Astrocyte (in vitro differentiated cells and primary cell): ENCODE measurements at regions not wholly inside any gene's neighbourhood (a gene's known extent, or its start where the extent isn't known, plus 50 kb on each side); places are given as distances from the start of the nearest gene placed in this dataset.

Experiments
- DNase-seq: peaks from one replicate; pipeline ENCODE4 v3.0.0-alpha.2; 2010; ENCODE audit warnings: low read depth
- FAIRE-seq: peaks from 2 replicates; lab custom pipeline; 2011; peaks lifted over from hg19 to GRCh38; lab: Jason Lieb, UNC
- H2AFZ ChIP-seq: 2 replicates; pipeline ENCODE4 v1.6.0; 2012; ENCODE audit warnings: low read depth, low read length, inconsistent platforms
- H3K27ac ChIP-seq: 2 replicates; pipeline ENCODE4 v1.5.1; 2011; ENCODE audit warnings: low read depth, low read length, inconsistent platforms
- H3K27me3 ChIP-seq: 2 replicates; pipeline ENCODE4 v1.6.0; 2011; ENCODE audit warnings: low read length, inconsistent platforms; ENCODE audit not compliant: insufficient read depth
- H3K36me3 ChIP-seq: 2 replicates; pipeline ENCODE4 v1.5.1; 2011; ENCODE audit warnings: low read length, inconsistent platforms; ENCODE audit not compliant: insufficient read depth
- H3K4me1 ChIP-seq: 2 replicates; pipeline ENCODE4 v1.5.1; 2011; ENCODE audit warnings: low read length, inconsistent platforms; ENCODE audit not compliant: insufficient read depth
- H3K4me2 ChIP-seq: 2 replicates; pipeline ENCODE4 v1.6.0; 2012; ENCODE audit warnings: low read length, inconsistent platforms
- H3K4me3 ChIP-seq: 2 replicates; pipeline ENCODE4 v1.5.1; 2011; ENCODE audit warnings: low read depth, mild to moderate bottlenecking, low read length, inconsistent platforms; ENCODE audit not compliant: insufficient read depth
- H3K79me2 ChIP-seq: 2 replicates; pipeline ENCODE4 v1.6.0; 2012; ENCODE audit warnings: mild to moderate bottlenecking, low read length, inconsistent platforms; ENCODE audit not compliant: insufficient read depth
- H3K9ac ChIP-seq: 2 replicates; pipeline ENCODE4 v1.6.0; 2012; ENCODE audit warnings: mild to moderate bottlenecking, low read length, inconsistent platforms
- H3K9me3 ChIP-seq: 2 replicates; pipeline ENCODE4 v1.5.1; 2012; ENCODE audit warnings: low read depth, mild to moderate bottlenecking, low read length, inconsistent platforms; ENCODE audit not compliant: insufficient read depth
- H4K20me1 ChIP-seq: 2 replicates; pipeline ENCODE4 v1.6.0; 2012; ENCODE audit warnings: low read length, inconsistent platforms; ENCODE audit not compliant: insufficient read depth
- H3K27ac Mint-ChIP-seq: one replicate; pipeline ENCODE4 v1.8.0; 2021; ENCODE audit warnings: mild to moderate bottlenecking, mixed read lengths; ENCODE audit not compliant: unreplicated experiment
- H3K27me3 Mint-ChIP-seq: one replicate; pipeline ENCODE4 v1.8.0; 2021; ENCODE audit warnings: low read depth, mixed read lengths; ENCODE audit not compliant: unreplicated experiment
- H3K36me3 Mint-ChIP-seq: one replicate; pipeline ENCODE4 v1.8.0; 2021; ENCODE audit warnings: low read depth, mixed read lengths; ENCODE audit not compliant: unreplicated experiment
- H3K4me1 Mint-ChIP-seq: one replicate; pipeline ENCODE4 v1.8.0; 2021; ENCODE audit warnings: low read depth, mixed read lengths; ENCODE audit not compliant: unreplicated experiment
- H3K4me3 Mint-ChIP-seq: one replicate; pipeline ENCODE4 v1.8.0; 2021; ENCODE audit warnings: mild to moderate bottlenecking, moderate library complexity, mixed read lengths; ENCODE audit not compliant: unreplicated experiment
- H3K9me3 Mint-ChIP-seq: one replicate; pipeline ENCODE4 v1.8.0; 2021; ENCODE audit warnings: mild to moderate bottlenecking, mixed read lengths; ENCODE audit not compliant: unreplicated experiment
- CTCF ChIP-seq: IDR thresholded peaks from 2 replicates; pipeline ENCODE4 v1.5.1; 2011; ENCODE audit warnings: low read depth, mild to moderate bottlenecking, inconsistent platforms, low read length, moderate library complexity; ENCODE audit not compliant: insufficient read depth
- EZH2 ChIP-seq: IDR thresholded peaks from 2 replicates; pipeline ENCODE4 v1.6.1; 2012; ENCODE audit warnings: mild to moderate bottlenecking, low read length, inconsistent platforms; ENCODE audit not compliant: insufficient read depth

- Mint-ChIP-seq H3K4me1 (peaks cover 8% of the 10 kb centered on the region), H3K4me3 (no peak overlapping the region), H3K9me3 (no peaks in the 10 kb centered on the region), H3K36me3 (peaks cover 3% of the 10 kb centered on the region), H3K27me3 (no peaks in the 10 kb centered on the region), H3K27ac (no peak overlapping the region)
- Histone ChIP-seq H3K9me3 (no peaks in the 10 kb centered on the region), H2AFZ (no peak overlapping the region), H3K27me3 (no peaks in the 10 kb centered on the region), H3K4me2 (no peak overlapping the region), H3K79me2 (no peaks in the 10 kb centered on the region), H3K4me1 (no peaks in the 10 kb centered on the region), H4K20me1 (no peaks in the 10 kb centered on the region), H3K4me3 (no peak overlapping the region), H3K9ac (no peak overlapping the region), H3K27ac (no peak overlapping the region), H3K36me3 (no peaks in the 10 kb centered on the region)
- FAIRE-seq (no peak), DNase-seq (no peak)
- no peak for TF ChIP-seq EZH2
- TF ChIP-seq CTCF = no peak
Measured at GRCh38 chr7:86976958-86977357, 82.5 kb downstream of the ELAPOR2 start.

- TF ChIP-seq CTCF (no peak), EZH2 (no peak)
- Histone ChIP-seq H3K36me3 (no peaks in the 10 kb centered on the region), H3K27ac (no peak overlapping the region), H3K9ac (no peak overlapping the region), H3K4me1 (no peaks in the 10 kb centered on the region), H3K27me3 (no peaks in the 10 kb centered on the region), H3K4me2 (no peak overlapping the region), H3K9me3 (no peaks in the 10 kb centered on the region), H2AFZ (no peak overlapping the region), H3K79me2 (no peaks in the 10 kb centered on the region), H3K4me3 (no peak overlapping the region), H4K20me1 (no peaks in the 10 kb centered on the region)
- Mint-ChIP-seq H3K27me3 (no peaks in the 10 kb centered on the region), H3K4me3 (no peak overlapping the region), H3K27ac (no peak overlapping the region), H3K36me3 (no peaks in the 10 kb centered on the region), H3K9me3 (no peaks in the 10 kb centered on the region), H3K4me1 (peaks cover 8% of the 10 kb centered on the region)
- no peak for DNase-seq
- no peak for FAIRE-seq
Measured at GRCh38 chr7:86975914-86976313, 83.5 kb downstream of the ELAPOR2 start.

GRCh38 chr7:86975449-86975848 lies 84.0 kb downstream of the ELAPOR2 start:
- no peak overlapping the region for H3K4me2 ChIP-seq
- H3K9me3 ChIP-seq = no peaks in the 10 kb centered on the region
- Mint-ChIP-seq H3K4me3 (no peak overlapping the region), H3K9me3 (no peaks in the 10 kb centered on the region), H3K27me3 (no peaks in the 10 kb centered on the region), H3K36me3 (no peaks in the 10 kb centered on the region), H3K27ac (no peak overlapping the region), H3K4me1 (peaks cover 5% of the 10 kb centered on the region)
- DNase-seq (no peak), FAIRE-seq (no peak)
- H3K27me3 ChIP-seq = no peaks in the 10 kb centered on the region
- no peak overlapping the region for H3K27ac ChIP-seq
- H3K4me1 ChIP-seq = no peaks in the 10 kb centered on the region
- no peak overlapping the region for H2AFZ ChIP-seq
- no peak for TF ChIP-seq EZH2
- H3K4me3 ChIP-seq = no peak overlapping the region
- no peaks in the 10 kb centered on the region for H3K36me3 ChIP-seq
- no peak overlapping the region for H3K9ac ChIP-seq
- H4K20me1 ChIP-seq = no peaks in the 10 kb centered on the region
- H3K79me2 ChIP-seq = no peaks in the 10 kb centered on the region
